Stomach (tissue), 4 donors: ENCODE measurements at regions not wholly inside any gene's neighbourhood (a gene's known extent, or its start where the extent isn't known, plus 50 kb on each side); places are given as distances from the start of the nearest gene placed in this dataset.

ENCODE experiments used
- CTCF ChIP-seq, 7 experiments: fragments of 450-650 bp in 4 of 7; fragments of 200-600 bp in 3 of 7; sonication (generic) in 3 of 7; IDR thresholded peaks; one replicate each; pipeline ENCODE4 v1.5.1; 2016 to 2019; ENCODE audit warnings: antibody characterized with exemption in 7 of 7, control low read depth in 2 of 7, mild to moderate bottlenecking in 1 of 7
- EP300 ChIP-seq: sonication (generic); formaldehyde crosslinking; IDR thresholded peaks from one replicate; pipeline ENCODE4 v1.6.1; 2017; ENCODE audit warnings: antibody characterized with exemption
- POLR2A ChIP-seq, 4 donors: fragments of 450-650 bp; IDR thresholded peaks; one replicate each; pipeline ENCODE4 v1.6.1; 2016; ENCODE audit warnings: antibody characterized with exemption in 4 of 4, control low read depth in 2 of 4, mild to moderate bottlenecking in 1 of 4, moderate library complexity in 1 of 4
- POLR2AphosphoS5 ChIP-seq, 3 donors: sonication (generic); formaldehyde crosslinking; IDR thresholded peaks; one replicate each; pipeline ENCODE4 v1.6.1; 2016; ENCODE audit warnings: antibody characterized with exemption in 3 of 3

DNA sequence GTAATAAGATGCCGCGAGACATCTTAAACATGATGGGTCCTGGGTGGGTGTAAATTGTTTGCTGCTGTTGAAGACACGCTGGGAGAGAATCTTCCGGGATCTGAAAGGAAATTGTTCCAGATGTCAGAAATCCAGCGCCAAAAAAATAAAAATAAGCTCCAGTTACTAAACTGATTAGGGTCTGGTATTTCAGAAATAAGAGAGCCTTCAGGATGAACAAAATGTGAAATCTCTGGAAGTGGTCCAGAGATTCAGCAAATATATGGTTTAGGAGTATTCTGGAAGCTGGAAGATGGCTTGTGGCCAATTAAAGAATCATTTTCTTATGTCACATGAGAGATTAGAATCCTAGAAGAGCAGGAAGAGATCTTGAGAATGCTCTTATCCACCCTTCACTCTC, 75.8 kb upstream of the NHS start:
- TF ChIP-seq POLR2AphosphoS5 (IDR thresholded peaks at IDR 0.05) (no peak), CTCF (IDR thresholded peaks at IDR 0.05) (no peak), EP300 (no peak), POLR2A (IDR thresholded peaks at IDR 0.05) (no peak)
